ENCODE measurements at regions not wholly inside any gene's neighbourhood (a gene's known extent, or its start where the extent isn't known, plus 50 kb on each side); places are given as distances from the start of the nearest gene placed in this dataset.

DNA sequence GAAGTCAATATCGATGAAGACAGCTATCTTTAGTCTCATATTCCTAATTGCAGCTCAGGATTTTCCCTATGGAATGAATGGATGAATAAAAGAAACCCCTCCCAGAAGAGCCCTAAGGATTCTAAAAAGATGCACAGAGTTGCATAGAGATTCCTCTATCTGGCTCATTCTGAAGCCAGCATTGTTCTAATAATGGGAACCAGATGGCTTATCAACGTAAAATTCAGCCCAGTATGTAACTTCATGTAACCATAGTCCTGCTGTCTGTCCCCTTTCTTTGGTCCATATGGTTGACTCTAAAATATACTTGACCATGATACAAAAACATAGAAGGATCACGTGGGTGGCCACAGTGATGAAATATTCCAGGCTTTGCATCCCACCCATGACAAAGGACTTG, 508.6 kb downstream of the RASEF start:
- H3K27me3 ChIP-seq (ENCODE audit: insufficient read depth, low read length, poor library complexity, severe bottlenecking): no peaks in the 10 kb centered on the region
- H3K9me2 ChIP-seq (replicated peaks; ENCODE audit: low read depth, low read length): no peaks in the 10 kb centered on the region
- TF ChIP-seq, protein P1, sequence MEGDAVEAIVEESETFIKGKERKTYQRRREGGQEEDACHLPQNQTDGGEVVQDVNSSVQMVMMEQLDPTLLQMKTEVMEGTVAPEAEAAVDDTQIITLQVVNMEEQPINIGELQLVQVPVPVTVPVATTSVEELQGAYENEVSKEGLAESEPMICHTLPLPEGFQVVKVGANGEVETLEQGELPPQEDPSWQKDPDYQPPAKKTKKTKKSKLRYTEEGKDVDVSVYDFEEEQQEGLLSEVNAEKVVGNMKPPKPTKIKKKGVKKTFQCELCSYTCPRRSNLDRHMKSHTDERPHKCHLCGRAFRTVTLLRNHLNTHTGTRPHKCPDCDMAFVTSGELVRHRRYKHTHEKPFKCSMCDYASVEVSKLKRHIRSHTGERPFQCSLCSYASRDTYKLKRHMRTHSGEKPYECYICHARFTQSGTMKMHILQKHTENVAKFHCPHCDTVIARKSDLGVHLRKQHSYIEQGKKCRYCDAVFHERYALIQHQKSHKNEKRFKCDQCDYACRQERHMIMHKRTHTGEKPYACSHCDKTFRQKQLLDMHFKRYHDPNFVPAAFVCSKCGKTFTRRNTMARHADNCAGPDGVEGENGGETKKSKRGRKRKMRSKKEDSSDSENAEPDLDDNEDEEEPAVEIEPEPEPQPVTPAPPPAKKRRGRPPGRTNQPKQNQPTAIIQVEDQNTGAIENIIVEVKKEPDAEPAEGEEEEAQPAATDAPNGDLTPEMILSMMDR (conservative IDR thresholded peaks at IDR 0.05; ENCODE audit: low read length): no peak
- no peak for TF ChIP-seq EZH2phosphoT487 (IDR thresholded peaks at IDR 0.05; ENCODE audit: borderline replicate concordance)
- no peak overlapping the region for H3K4me2 ChIP-seq (ENCODE audit: low read depth, low read length, poor library complexity, severe bottlenecking)
- H3K79me2 ChIP-seq (ENCODE audit: insufficient read depth, low read length): no peaks in the 10 kb centered on the region
- no peaks in the 10 kb centered on the region for H4K20me1 ChIP-seq (ENCODE audit: insufficient read depth, low read length, poor library complexity, severe bottlenecking)
- H3F3A ChIP-seq (ENCODE audit: low read depth): no peaks in the 10 kb centered on the region
- H3K36me3 ChIP-seq (ENCODE audit: insufficient read depth, low read length): no peaks in the 10 kb centered on the region
- peaks cover 23% of the 10 kb centered on the region for H3K4me1 ChIP-seq (ENCODE audit: insufficient read depth, low read length, poor library complexity, severe bottlenecking)
- no peak overlapping the region for H2AFZ ChIP-seq (ENCODE audit: low read length)
- H3K9ac ChIP-seq (ENCODE audit: low read depth, low read length, poor library complexity, severe bottlenecking): no peak overlapping the region
- no peaks in the 10 kb centered on the region for H3K9me3 ChIP-seq (ENCODE audit: insufficient read depth, low read depth, low read length)
- H3K4me3 ChIP-seq (ENCODE audit: low read length, poor library complexity, severe bottlenecking): no peak overlapping the region

DNA sequence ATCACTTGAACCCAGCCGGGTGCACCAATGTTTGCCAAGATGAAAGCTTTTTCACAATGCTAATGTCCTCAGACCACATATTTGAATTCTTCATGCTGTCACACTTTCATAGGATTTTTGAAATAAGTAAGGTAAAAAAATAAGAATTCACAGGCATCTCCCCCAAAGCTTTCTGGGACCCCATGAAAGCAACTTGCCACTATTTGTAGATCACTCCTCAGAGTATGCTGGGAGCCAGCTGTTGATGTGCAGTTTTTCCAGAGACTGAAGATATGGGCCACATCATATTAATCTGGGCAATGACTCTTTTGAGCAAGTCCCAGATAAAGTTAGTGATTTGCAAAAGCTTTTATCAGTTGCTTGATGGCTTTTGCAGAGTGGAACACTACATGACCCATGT, 507.9 kb downstream of the RASEF start:
- no peak overlapping the region for H2AFZ ChIP-seq (ENCODE audit: low read length)
- peaks cover 30% of the 10 kb centered on the region for H3K4me1 ChIP-seq (ENCODE audit: insufficient read depth, low read length, poor library complexity, severe bottlenecking)
- no peak for TF ChIP-seq EZH2phosphoT487 (IDR thresholded peaks at IDR 0.05; ENCODE audit: borderline replicate concordance)
- TF ChIP-seq, protein P1 (conservative IDR thresholded peaks at IDR 0.05; ENCODE audit: low read length): no peak
- H3K4me2 ChIP-seq (ENCODE audit: low read depth, low read length, poor library complexity, severe bottlenecking): no peak overlapping the region
- H4K20me1 ChIP-seq (ENCODE audit: insufficient read depth, low read length, poor library complexity, severe bottlenecking): no peaks in the 10 kb centered on the region
- H3K79me2 ChIP-seq (ENCODE audit: insufficient read depth, low read length): no peaks in the 10 kb centered on the region
- H3K9me3 ChIP-seq (ENCODE audit: insufficient read depth, low read depth, low read length): no peaks in the 10 kb centered on the region
- H3K9me2 ChIP-seq (replicated peaks; ENCODE audit: low read depth, low read length): no peaks in the 10 kb centered on the region
- no peaks in the 10 kb centered on the region for H3K36me3 ChIP-seq (ENCODE audit: insufficient read depth, low read length)
- no peaks in the 10 kb centered on the region for H3K27me3 ChIP-seq (ENCODE audit: insufficient read depth, low read length, poor library complexity, severe bottlenecking)
- H3K9ac ChIP-seq (ENCODE audit: low read depth, low read length, poor library complexity, severe bottlenecking): no peak overlapping the region
- H3F3A ChIP-seq (ENCODE audit: low read depth): no peaks in the 10 kb centered on the region
- no peak overlapping the region for H3K4me3 ChIP-seq (ENCODE audit: low read length, poor library complexity, severe bottlenecking)

DNA sequence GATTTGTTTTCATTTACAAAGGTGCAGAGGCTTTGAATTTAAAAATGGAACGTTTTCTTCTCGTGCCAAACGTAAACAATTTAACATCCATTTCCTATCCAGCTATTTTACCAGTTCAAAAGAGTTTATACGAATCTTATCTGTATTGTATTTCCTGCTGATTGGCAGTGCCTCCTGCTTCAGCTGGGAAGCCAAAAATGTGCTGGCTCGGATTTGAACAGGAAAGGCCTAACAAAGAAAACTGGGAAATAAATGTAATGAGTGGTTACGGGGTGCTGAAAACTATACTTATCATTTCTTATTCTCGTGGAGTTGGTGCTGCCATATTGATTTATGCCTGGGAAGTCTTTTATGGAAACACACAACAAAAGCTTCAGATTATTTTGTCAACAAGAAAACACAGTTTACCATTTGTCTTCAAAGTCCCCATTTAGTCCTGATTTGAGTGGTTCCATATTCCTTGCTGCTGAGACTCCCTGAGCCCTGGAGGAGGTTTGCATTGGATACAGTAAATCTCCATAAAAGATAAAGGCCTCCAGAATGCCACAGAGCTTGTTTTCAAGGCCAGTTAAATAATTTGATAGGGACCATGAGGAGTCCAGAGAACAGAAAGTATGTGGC, 507.4 kb downstream of the RASEF start:
- Histone ChIP-seq H3K9me3 (ENCODE audit: insufficient read depth, low read depth, low read length) (no peaks in the 10 kb centered on the region), H4K20me1 (ENCODE audit: insufficient read depth, low read length, poor library complexity, severe bottlenecking) (no peaks in the 10 kb centered on the region), H3K4me2 (ENCODE audit: low read depth, low read length, poor library complexity, severe bottlenecking) (no peak overlapping the region), H3F3A (ENCODE audit: low read depth) (no peaks in the 10 kb centered on the region), H3K4me1 (ENCODE audit: insufficient read depth, low read length, poor library complexity, severe bottlenecking) (peaks cover 35% of the 10 kb centered on the region), H2AFZ (ENCODE audit: low read length) (no peak overlapping the region), H3K36me3 (ENCODE audit: insufficient read depth, low read length) (no peaks in the 10 kb centered on the region), H3K9me2 (replicated peaks; ENCODE audit: low read depth, low read length) (no peaks in the 10 kb centered on the region), H3K9ac (ENCODE audit: low read depth, low read length, poor library complexity, severe bottlenecking) (no peak overlapping the region), H3K4me3 (ENCODE audit: low read length, poor library complexity, severe bottlenecking) (no peak overlapping the region), H3K27me3 (ENCODE audit: insufficient read depth, low read length, poor library complexity, severe bottlenecking) (no peaks in the 10 kb centered on the region), H3K79me2 (ENCODE audit: insufficient read depth, low read length) (no peaks in the 10 kb centered on the region)
- TF ChIP-seq EZH2phosphoT487 (IDR thresholded peaks at IDR 0.05; ENCODE audit: borderline replicate concordance): no peak
- TF ChIP-seq, protein P1 (conservative IDR thresholded peaks at IDR 0.05; ENCODE audit: low read length): no peak

All from Loucy (cell line).